Ectodermal cell (in vitro differentiated cells): ENCODE measurements at regions not wholly inside any gene's neighbourhood (a gene's known extent, or its start where the extent isn't known, plus 50 kb on each side); places are given as distances from the start of the nearest gene placed in this dataset.

Source experiments
- H3K27ac ChIP-seq: 2 replicates; pipeline ENCODE4 v1.7.0; 2013; ENCODE audit warnings: mild to moderate bottlenecking, low read depth, low read length; ENCODE audit not compliant: insufficient read depth, poor library complexity, severe bottlenecking
- H3K27me3 ChIP-seq: 2 replicates; pipeline ENCODE4 v1.7.0; 2013; ENCODE audit warnings: mild to moderate bottlenecking, low read length; ENCODE audit not compliant: insufficient read depth, control insufficient read depth, poor library complexity, severe bottlenecking
- H3K36me3 ChIP-seq: one replicate; pipeline ENCODE4 v1.7.0; 2013; ENCODE audit warnings: low read length; ENCODE audit not compliant: control insufficient read depth, insufficient read depth
- H3K4me1 ChIP-seq: one replicate; pipeline ENCODE4 v1.7.0; 2013; ENCODE audit warnings: low read length; ENCODE audit not compliant: control insufficient read depth, insufficient read depth
- H3K4me3 ChIP-seq: 2 replicates; pipeline ENCODE4 v1.7.0; 2013; ENCODE audit warnings: low read depth, low read length, control low read depth; ENCODE audit not compliant: insufficient read depth
- H3K9me3 ChIP-seq: 2 replicates; pipeline ENCODE4 v1.7.0; 2013; ENCODE audit warnings: mild to moderate bottlenecking, low read length, moderate library complexity; ENCODE audit not compliant: control insufficient read depth
- WGBS, 2 experiments: methylation state at CpG; one replicate each; pipeline ENCODE4 v1.1.7; 2013; ENCODE audit warnings: missing lambda C conversion rate in 2 of 2; 5-methylcytosine and 5-hydroxymethylcytosine counted together

- Histone ChIP-seq H3K4me3 (no peak overlapping the region), H3K9me3 (no peaks in the 10 kb centered on the region), H3K27ac (no peak overlapping the region), H3K4me1 (no peaks in the 10 kb centered on the region), H3K36me3 (no peaks in the 10 kb centered on the region), H3K27me3 (no peaks in the 10 kb centered on the region)
- WGBS, 2 experiments, result 86 to 91% methylated on average over 2 of the region's 2 CpGs
These were observed 74.3 kb upstream of the PLEKHG7 start for GRCh38 chr12:92628476-92628875.

GRCh38 chr12:92627511-92627910 lies 75.3 kb upstream of the PLEKHG7 start:
- Histone ChIP-seq H3K36me3 (no peaks in the 10 kb centered on the region), H3K27ac (no peak overlapping the region), H3K4me1 (no peaks in the 10 kb centered on the region), H3K27me3 (no peaks in the 10 kb centered on the region), H3K9me3 (no peaks in the 10 kb centered on the region), H3K4me3 (no peak overlapping the region)
- WGBS, 2 experiments, result 91 to 93% methylated on average over 1 to 2 of the region's 2 CpGs

- H3K27ac ChIP-seq, result no peak overlapping the region
- no peaks in the 10 kb centered on the region for H3K4me1 ChIP-seq
- H3K4me3 ChIP-seq, result no peak overlapping the region
- 92 to 93% methylated on average over 3 of the region's 3 CpGs for WGBS, 2 experiments
- no peaks in the 10 kb centered on the region for H3K27me3 ChIP-seq
- no peaks in the 10 kb centered on the region for H3K9me3 ChIP-seq
- H3K36me3 ChIP-seq, result no peaks in the 10 kb centered on the region
These were observed 77.0 kb upstream of the PLEKHG7 start for GRCh38 chr12:92625639-92626310.

DNA sequence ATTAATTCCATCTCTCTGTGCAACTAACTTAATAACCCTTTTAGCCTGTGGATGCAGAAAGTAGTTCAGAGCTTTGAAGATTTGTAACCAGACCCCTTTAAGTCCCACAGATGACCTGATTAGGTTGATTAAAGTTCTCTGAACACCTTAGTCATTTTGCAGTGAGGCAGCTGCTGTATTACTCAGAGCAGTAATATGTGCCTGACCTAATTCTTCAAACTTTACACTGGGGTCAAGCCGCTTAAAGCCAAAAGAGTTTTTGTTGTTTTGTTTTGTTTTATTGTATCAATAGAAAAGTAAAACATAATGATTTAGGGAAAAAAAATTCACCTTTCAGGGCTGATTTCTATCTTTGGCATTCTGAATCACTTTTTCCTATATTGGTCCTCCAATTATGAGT lies 78.6 kb upstream of the PLEKHG7 start:
- Histone ChIP-seq H3K27ac (no peak overlapping the region), H3K9me3 (no peaks in the 10 kb centered on the region)

GRCh38 chr12:92623386-92623785 lies 79.4 kb upstream of the PLEKHG7 start:
- Histone ChIP-seq H3K4me3 (no peak overlapping the region), H3K27ac (no peak overlapping the region), H3K4me1 (no peaks in the 10 kb centered on the region), H3K36me3 (no peaks in the 10 kb centered on the region), H3K27me3 (no peaks in the 10 kb centered on the region), H3K9me3 (no peaks in the 10 kb centered on the region)

More for the DNA sequence above, 78.6 kb upstream of the PLEKHG7 start:
- no peaks in the 10 kb centered on the region for H3K27me3 ChIP-seq
- no peaks in the 10 kb centered on the region for H3K36me3 ChIP-seq
- H3K4me1 ChIP-seq, result no peaks in the 10 kb centered on the region
- no peak overlapping the region for H3K4me3 ChIP-seq
- WGBS, 2 experiments, result 100% methylated on average over 1 of the region's 1 CpG; no CpG with 5 or more reads in 1 of the 2 experiments

GRCh38 chr12:92621833-92622232 lies 81.0 kb upstream of the PLEKHG7 start:
- Histone ChIP-seq H3K36me3 (no peaks in the 10 kb centered on the region), H3K27ac (no peak overlapping the region), H3K4me1 (no peaks in the 10 kb centered on the region), H3K4me3 (no peak overlapping the region), H3K9me3 (no peaks in the 10 kb centered on the region), H3K27me3 (no peaks in the 10 kb centered on the region)
- 92 to 98% methylated on average over 3 of the region's 3 CpGs for WGBS, 2 experiments

DNA sequence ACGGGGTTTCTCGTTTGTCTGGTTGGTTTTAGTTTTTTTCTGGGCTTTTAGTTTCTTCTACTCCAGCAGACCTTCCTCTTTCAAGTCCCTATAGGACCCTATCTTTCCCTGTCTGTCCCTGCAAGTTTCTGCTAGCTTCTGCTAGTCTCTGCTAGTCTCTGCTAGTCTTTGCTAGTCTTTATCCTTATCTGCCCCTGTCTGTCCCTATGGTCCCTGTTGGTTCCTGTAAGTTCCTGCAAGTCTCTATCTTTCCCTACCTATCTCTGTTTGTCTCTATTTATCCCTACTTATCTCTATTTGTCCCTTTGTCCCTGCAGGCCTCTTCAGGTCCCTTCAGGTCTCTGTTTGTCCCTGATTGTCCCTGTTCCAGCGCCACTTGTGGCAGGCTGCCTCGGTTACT lies 81.5 kb upstream of the PLEKHG7 start:
- Histone ChIP-seq H3K27ac (no peak overlapping the region), H3K4me3 (no peak overlapping the region)
- WGBS, 2 experiments, result 92 to 100% methylated on average over 4 of the region's 4 CpGs

DNA sequence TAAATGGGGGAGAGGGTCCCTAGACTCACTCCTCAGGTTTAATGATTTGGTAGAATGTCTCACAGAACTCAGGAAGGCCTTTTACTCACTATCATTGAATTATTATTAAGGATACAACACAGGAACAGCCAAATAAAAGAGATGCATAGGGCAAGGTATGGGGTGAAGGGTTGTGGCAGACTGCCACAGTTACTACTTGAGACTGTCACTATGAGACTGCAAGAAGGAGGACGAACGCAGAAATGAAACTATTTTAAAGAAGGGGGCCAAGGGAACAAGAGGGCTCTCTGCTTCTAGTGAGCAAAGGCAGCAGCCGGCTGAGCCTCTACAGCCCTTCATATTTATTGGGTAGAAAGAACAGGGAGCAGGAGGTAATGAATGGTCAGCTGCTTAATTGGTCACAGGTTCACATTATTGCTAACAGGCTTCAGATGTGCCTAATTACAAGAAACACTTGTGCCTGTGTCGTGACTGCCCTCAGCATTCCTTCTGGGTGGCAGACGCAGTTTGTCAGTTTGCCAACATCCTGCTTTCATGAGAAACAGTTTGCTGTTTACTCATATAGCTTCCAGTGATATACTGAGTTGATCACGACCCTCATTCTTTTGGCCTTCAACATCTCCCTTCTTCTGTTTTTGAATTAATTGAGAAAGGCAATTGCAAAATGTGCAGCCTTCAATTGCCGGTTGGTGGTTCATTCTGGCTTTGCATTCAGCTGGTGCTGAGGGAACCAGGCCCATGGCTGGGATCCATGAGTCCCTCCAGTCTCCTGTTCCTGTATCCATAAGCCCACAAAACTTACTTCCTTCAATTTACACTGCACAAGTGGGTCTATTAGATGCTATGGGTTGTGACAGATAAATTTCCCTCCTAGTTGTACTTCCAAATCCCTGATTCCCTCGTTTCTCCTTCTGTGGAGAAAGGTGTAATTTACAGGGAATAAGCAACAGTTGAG lies 82.8 kb upstream of the PLEKHG7 start:
- 91 to 94% methylated on average over 8 of the region's 8 CpGs for WGBS, 2 experiments
- no peak overlapping the region for H3K27ac ChIP-seq

More for the DNA sequence above, 81.5 kb upstream of the PLEKHG7 start:
- Histone ChIP-seq H3K9me3 (no peaks in the 10 kb centered on the region), H3K36me3 (no peaks in the 10 kb centered on the region), H3K4me1 (no peaks in the 10 kb centered on the region), H3K27me3 (no peaks in the 10 kb centered on the region)

DNA sequence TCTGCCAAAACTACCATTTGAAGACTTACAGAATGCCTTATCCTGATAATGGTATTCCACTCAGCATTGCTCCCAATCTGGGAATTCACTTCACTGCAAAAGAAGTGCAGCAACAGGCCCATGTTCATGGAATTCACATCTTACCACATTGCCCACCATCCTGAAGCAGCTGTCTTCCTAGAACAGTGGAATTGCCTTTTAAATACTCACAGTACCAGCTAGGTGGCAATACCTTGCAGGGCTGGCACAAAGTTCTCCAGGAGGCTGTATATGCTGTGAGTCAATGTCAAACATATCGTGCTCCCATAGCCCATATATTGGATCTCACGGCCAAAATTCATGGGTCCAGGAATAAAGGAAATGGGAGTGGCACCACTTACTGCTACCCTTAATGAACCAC lies 83.8 kb upstream of the PLEKHG7 start:
- Histone ChIP-seq H3K27me3 (no peaks in the 10 kb centered on the region), H3K36me3 (no peaks in the 10 kb centered on the region), H3K9me3 (no peaks in the 10 kb centered on the region), H3K4me1 (no peaks in the 10 kb centered on the region), H3K4me3 (no peak overlapping the region), H3K27ac (no peak overlapping the region)
- WGBS, 2 experiments, result 94 to 96% methylated on average over 2 of the region's 2 CpGs

More for the DNA sequence above, 82.8 kb upstream of the PLEKHG7 start:
- no peak overlapping the region for H3K4me3 ChIP-seq
- no peaks in the 10 kb centered on the region for H3K4me1 ChIP-seq
- no peaks in the 10 kb centered on the region for H3K36me3 ChIP-seq
- H3K9me3 ChIP-seq, result no peaks in the 10 kb centered on the region
- H3K27me3 ChIP-seq, result no peaks in the 10 kb centered on the region

- H3K36me3 ChIP-seq, result no peaks in the 10 kb centered on the region
- no peak overlapping the region for H3K4me3 ChIP-seq
- H3K4me1 ChIP-seq, result no peaks in the 10 kb centered on the region
- H3K9me3 ChIP-seq, result no peaks in the 10 kb centered on the region
- no peak overlapping the region for H3K27ac ChIP-seq
- no peaks in the 10 kb centered on the region for H3K27me3 ChIP-seq
- 100% methylated on average over 1 of the region's 2 CpGs; no CpG with 5 or more reads in 1 of the 2 experiments for WGBS, 2 experiments
These were observed 87.1 kb upstream of the PLEKHG7 start for GRCh38 chr12:92615703-92616102.
